Right lobe of liver (tissue), 4 donors: ENCODE measurements at regions not wholly inside any gene's neighbourhood (a gene's known extent, or its start where the extent isn't known, plus 50 kb on each side); places are given as distances from the start of the nearest gene placed in this dataset.

Experiments
- POLR2A ChIP-seq: fragments of 450-650 bp; IDR thresholded peaks from one replicate; pipeline ENCODE4 v1.6.1; 2017; ENCODE audit warnings: antibody characterized with exemption, mild to moderate bottlenecking
- TF ChIP-seq, protein P1 (sequence below), 4 donors: fragments of 200-600 bp in 3 of 4; fragments of 450-650 bp in 1 of 4; IDR thresholded peaks; one replicate each; pipeline versions ENCODE4 v1.5.1 to v1.8.0; 2016 to 2022; ENCODE audit warnings: antibody characterized with exemption in 4 of 4, mild to moderate bottlenecking in 2 of 4
- donor health status: DM: no; HTN: no; CAD: no.
- donor health status: DM: no; HTN: no; CAD: no.
- donor health status: DM: no; HTN: yes; CAD: no.

DNA sequence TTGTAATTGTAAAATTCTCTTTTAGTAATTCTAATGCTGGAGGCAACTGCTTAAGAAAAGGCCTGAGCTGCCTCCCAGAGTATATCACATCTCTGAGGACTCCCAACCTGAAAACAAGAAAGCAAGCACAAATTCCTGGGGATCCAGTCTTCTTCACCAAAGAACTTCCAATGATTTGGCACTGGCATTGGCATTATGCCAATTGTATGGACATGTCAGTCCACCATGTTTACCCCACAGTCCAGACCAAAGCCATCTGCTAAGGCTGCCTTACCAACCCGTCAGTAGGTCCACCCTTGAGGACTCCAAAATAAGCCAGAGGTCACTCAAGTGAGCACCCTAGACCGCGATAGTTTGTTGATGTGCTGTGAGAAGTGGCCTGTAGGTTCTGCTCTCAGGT, 263.1 kb downstream of the RND3 start:
- TF ChIP-seq, protein P1, sequence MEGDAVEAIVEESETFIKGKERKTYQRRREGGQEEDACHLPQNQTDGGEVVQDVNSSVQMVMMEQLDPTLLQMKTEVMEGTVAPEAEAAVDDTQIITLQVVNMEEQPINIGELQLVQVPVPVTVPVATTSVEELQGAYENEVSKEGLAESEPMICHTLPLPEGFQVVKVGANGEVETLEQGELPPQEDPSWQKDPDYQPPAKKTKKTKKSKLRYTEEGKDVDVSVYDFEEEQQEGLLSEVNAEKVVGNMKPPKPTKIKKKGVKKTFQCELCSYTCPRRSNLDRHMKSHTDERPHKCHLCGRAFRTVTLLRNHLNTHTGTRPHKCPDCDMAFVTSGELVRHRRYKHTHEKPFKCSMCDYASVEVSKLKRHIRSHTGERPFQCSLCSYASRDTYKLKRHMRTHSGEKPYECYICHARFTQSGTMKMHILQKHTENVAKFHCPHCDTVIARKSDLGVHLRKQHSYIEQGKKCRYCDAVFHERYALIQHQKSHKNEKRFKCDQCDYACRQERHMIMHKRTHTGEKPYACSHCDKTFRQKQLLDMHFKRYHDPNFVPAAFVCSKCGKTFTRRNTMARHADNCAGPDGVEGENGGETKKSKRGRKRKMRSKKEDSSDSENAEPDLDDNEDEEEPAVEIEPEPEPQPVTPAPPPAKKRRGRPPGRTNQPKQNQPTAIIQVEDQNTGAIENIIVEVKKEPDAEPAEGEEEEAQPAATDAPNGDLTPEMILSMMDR (IDR thresholded peaks at IDR 0.05), result no peak
- no peak for TF ChIP-seq POLR2A
